ENCODE measurements at regions not wholly inside any gene's neighbourhood (a gene's known extent, or its start where the extent isn't known, plus 50 kb on each side); places are given as distances from the start of the nearest gene placed in this dataset.
"Not testable (repeated sequence)": the region's sequence is repeated elsewhere in the genome, so short reads cannot be mapped to it uniquely, and the experiment has no call there.

- H3K4me3 Mint-ChIP-seq = no peak overlapping the region
- H3K36me3 Mint-ChIP-seq (ENCODE audit: low read depth) = no peaks in the 10 kb centered on the region
- no peak overlapping the region for H3K27ac Mint-ChIP-seq
- H3K4me1 Mint-ChIP-seq (ENCODE audit: low read depth) = peaks cover 3% of the 10 kb centered on the region
- no peaks in the 10 kb centered on the region for H3K9me3 Mint-ChIP-seq
- H3K27me3 Mint-ChIP-seq = no peaks in the 10 kb centered on the region
Measured at GRCh38 chr12:67773896-67774295, 125.4 kb downstream of the DYRK2 start.

GRCh38 chr12:67774983-67775587 is 126.5 kb downstream of the DYRK2 start:
- H3K36me3 Mint-ChIP-seq (ENCODE audit: low read depth) = no peaks in the 10 kb centered on the region
- no peaks in the 10 kb centered on the region for H3K9me3 Mint-ChIP-seq
- no peak overlapping the region for H3K4me3 Mint-ChIP-seq
- no peak overlapping the region for H3K27ac Mint-ChIP-seq
- peaks cover 3% of the 10 kb centered on the region for H3K4me1 Mint-ChIP-seq (ENCODE audit: low read depth)
- no peaks in the 10 kb centered on the region for H3K27me3 Mint-ChIP-seq

GRCh38 chr12:67780580-67781084 is 132.1 kb downstream of the DYRK2 start:
- Mint-ChIP-seq H3K4me3 (no peak overlapping the region), H3K27me3 (no peaks in the 10 kb centered on the region), H3K36me3 (ENCODE audit: low read depth) (no peaks in the 10 kb centered on the region), H3K4me1 (ENCODE audit: low read depth) (peaks cover 25% of the 10 kb centered on the region), H3K27ac (no peak overlapping the region), H3K9me3 (peaks cover 7% of the 10 kb centered on the region)

GRCh38 chr12:67782573-67782972 is 134.0 kb downstream of the DYRK2 start:
- no peaks in the 10 kb centered on the region for H3K36me3 Mint-ChIP-seq (ENCODE audit: low read depth)
- H3K4me1 Mint-ChIP-seq (ENCODE audit: low read depth) = peaks cover 22% of the 10 kb centered on the region
- no peaks in the 10 kb centered on the region for H3K27me3 Mint-ChIP-seq
- no peak overlapping the region for H3K27ac Mint-ChIP-seq
- H3K9me3 Mint-ChIP-seq = peaks cover 7% of the 10 kb centered on the region
- H3K4me3 Mint-ChIP-seq = no peak overlapping the region

- Mint-ChIP-seq H3K27ac (no peak overlapping the region), H3K4me3 (no peak overlapping the region), H3K9me3 (peaks cover 7% of the 10 kb centered on the region), H3K36me3 (ENCODE audit: low read depth) (no peaks in the 10 kb centered on the region), H3K27me3 (no peaks in the 10 kb centered on the region), H3K4me1 (ENCODE audit: low read depth) (peaks cover 22% of the 10 kb centered on the region)
Measured at GRCh38 chr12:67783393-67783792, 134.8 kb downstream of the DYRK2 start.

- no peaks in the 10 kb centered on the region for H3K36me3 Mint-ChIP-seq (ENCODE audit: low read depth)
- no peak overlapping the region for H3K27ac Mint-ChIP-seq
- no peak overlapping the region for H3K4me3 Mint-ChIP-seq
- H3K9me3 Mint-ChIP-seq = peaks cover 7% of the 10 kb centered on the region
- no peaks in the 10 kb centered on the region for H3K27me3 Mint-ChIP-seq
- H3K4me1 Mint-ChIP-seq (ENCODE audit: low read depth) = peaks cover 22% of the 10 kb centered on the region
Measured at GRCh38 chr12:67784831-67785230, 136.3 kb downstream of the DYRK2 start.

- no peak overlapping the region for H3K4me3 Mint-ChIP-seq
- no peaks in the 10 kb centered on the region for H3K27me3 Mint-ChIP-seq
- H3K4me1 Mint-ChIP-seq (ENCODE audit: low read depth) = peaks cover 22% of the 10 kb centered on the region
- no peak overlapping the region for H3K27ac Mint-ChIP-seq
- peaks cover 9% of the 10 kb centered on the region for H3K9me3 Mint-ChIP-seq
- no peaks in the 10 kb centered on the region for H3K36me3 Mint-ChIP-seq (ENCODE audit: low read depth)
Measured at GRCh38 chr12:67786086-67786485, 137.5 kb downstream of the DYRK2 start.

- H3K27ac Mint-ChIP-seq = no peak overlapping the region
- H3K36me3 Mint-ChIP-seq (ENCODE audit: low read depth) = no peaks in the 10 kb centered on the region
- H3K27me3 Mint-ChIP-seq = no peaks in the 10 kb centered on the region
- H3K4me3 Mint-ChIP-seq = no peak overlapping the region
- H3K4me1 Mint-ChIP-seq (ENCODE audit: low read depth) = peaks cover 15% of the 10 kb centered on the region
- peaks cover 19% of the 10 kb centered on the region for H3K9me3 Mint-ChIP-seq
Measured at GRCh38 chr12:67788118-67788517, 139.6 kb downstream of the DYRK2 start.

- no peaks in the 10 kb centered on the region for H3K27me3 Mint-ChIP-seq
- no peak overlapping the region for H3K4me3 Mint-ChIP-seq
- H3K36me3 Mint-ChIP-seq (ENCODE audit: low read depth) = no peaks in the 10 kb centered on the region
- no peak overlapping the region for H3K27ac Mint-ChIP-seq
- H3K9me3 Mint-ChIP-seq = peaks cover 16% of the 10 kb centered on the region
- H3K4me1 Mint-ChIP-seq (ENCODE audit: low read depth) = peaks cover 5% of the 10 kb centered on the region
Measured at GRCh38 chr12:67789266-67789665, 140.7 kb downstream of the DYRK2 start.

- H3K27ac Mint-ChIP-seq = no peak overlapping the region
- H3K27me3 Mint-ChIP-seq = peaks cover 7% of the 10 kb centered on the region
- H3K4me3 Mint-ChIP-seq = no peak overlapping the region
- no peaks in the 10 kb centered on the region for H3K36me3 Mint-ChIP-seq (ENCODE audit: low read depth)
- H3K9me3 Mint-ChIP-seq = peaks cover 12% of the 10 kb centered on the region
- no peaks in the 10 kb centered on the region for H3K4me1 Mint-ChIP-seq (ENCODE audit: low read depth)
Measured at GRCh38 chr12:67790660-67791059, 142.1 kb downstream of the DYRK2 start.

- not testable (repeated sequence) for H3K27ac Mint-ChIP-seq; H3K27me3 Mint-ChIP-seq; H3K36me3 Mint-ChIP-seq (ENCODE audit: low read depth); H3K4me1 Mint-ChIP-seq (ENCODE audit: low read depth); H3K4me3 Mint-ChIP-seq
- peaks cover 12% of the 10 kb centered on the region for H3K9me3 Mint-ChIP-seq
Measured at GRCh38 chr12:67791362-67791761, 142.8 kb downstream of the DYRK2 start.

- H3K27me3 Mint-ChIP-seq = peaks cover 7% of the 10 kb centered on the region
- no peaks in the 10 kb centered on the region for H3K36me3 Mint-ChIP-seq (ENCODE audit: low read depth)
- no peak overlapping the region for H3K4me3 Mint-ChIP-seq
- no peak overlapping the region for H3K27ac Mint-ChIP-seq
- peaks cover 12% of the 10 kb centered on the region for H3K9me3 Mint-ChIP-seq
- no peaks in the 10 kb centered on the region for H3K4me1 Mint-ChIP-seq (ENCODE audit: low read depth)
Measured at GRCh38 chr12:67792185-67792584, 143.6 kb downstream of the DYRK2 start.

- H3K9me3 Mint-ChIP-seq = peaks cover 12% of the 10 kb centered on the region
Measured at GRCh38 chr12:67794161-67794560, 145.6 kb downstream of the DYRK2 start.

GRCh38 chr12:67795236-67795635 is 146.7 kb downstream of the DYRK2 start:
- Mint-ChIP-seq H3K27me3 (peaks cover 7% of the 10 kb centered on the region), H3K4me1 (ENCODE audit: low read depth) (peaks cover 15% of the 10 kb centered on the region), H3K4me3 (no peak overlapping the region), H3K9me3 (peaks cover 12% of the 10 kb centered on the region), H3K27ac (no peak overlapping the region), H3K36me3 (ENCODE audit: low read depth) (no peaks in the 10 kb centered on the region)

More at GRCh38 chr12:67794161-67794560, 145.6 kb downstream of the DYRK2 start:
- peaks cover 7% of the 10 kb centered on the region for H3K27me3 Mint-ChIP-seq
- H3K27ac Mint-ChIP-seq = no peak overlapping the region
- H3K36me3 Mint-ChIP-seq (ENCODE audit: low read depth) = no peaks in the 10 kb centered on the region
- H3K4me3 Mint-ChIP-seq = no peak overlapping the region
- peaks cover 5% of the 10 kb centered on the region for H3K4me1 Mint-ChIP-seq (ENCODE audit: low read depth)

GRCh38 chr12:67797185-67797741 is 148.7 kb downstream of the DYRK2 start:
- Mint-ChIP-seq H3K4me1 (ENCODE audit: low read depth) (peaks cover 23% of the 10 kb centered on the region), H3K27ac (no peak overlapping the region), H3K4me3 (no peak overlapping the region), H3K36me3 (ENCODE audit: low read depth) (no peaks in the 10 kb centered on the region), H3K27me3 (peaks cover 7% of the 10 kb centered on the region), H3K9me3 (no peaks in the 10 kb centered on the region)

GRCh38 chr12:67797753-67798152 is 149.2 kb downstream of the DYRK2 start:
- Mint-ChIP-seq H3K27ac (no peak overlapping the region), H3K9me3 (no peaks in the 10 kb centered on the region), H3K27me3 (peaks cover 7% of the 10 kb centered on the region), H3K36me3 (ENCODE audit: low read depth) (no peaks in the 10 kb centered on the region), H3K4me1 (ENCODE audit: low read depth) (peaks cover 23% of the 10 kb centered on the region), H3K4me3 (no peak overlapping the region)
